OCI-LY7 (cell line): ENCODE measurements at regions not wholly inside any gene's neighbourhood (a gene's known extent, or its start where the extent isn't known, plus 50 kb on each side); places are given as distances from the start of the nearest gene placed in this dataset.

ENCODE experiments used
- CTCF ChIP-seq: fragments of 200-600 bp; sonication (generic); conservative IDR thresholded peaks from 2 replicates; pipeline ENCODE4 v1.5.1; 2014; ENCODE audit warnings: mild to moderate bottlenecking, antibody characterized with exemption, low read length, moderate library complexity, mixed read lengths
- EZH2phosphoT487 ChIP-seq: fragments of 200-600 bp; sonication (generic); IDR thresholded peaks from 2 replicates; pipeline ENCODE4 v1.6.1; 2018; ENCODE audit warnings: low read depth, borderline replicate concordance, mild to moderate bottlenecking, mixed run types, antibody characterized with exemption, low read length, moderate library complexity, mixed read lengths

- TF ChIP-seq EZH2phosphoT487 (no peak), CTCF (no peak)
Observed at GRCh38 chr12:106004289-106004688, 134.5 kb downstream of the NUAK1 start.
